HepG2 (cell line): ENCODE measurements at regions not wholly inside any gene's neighbourhood (a gene's known extent, or its start where the extent isn't known, plus 50 kb on each side); places are given as distances from the start of the nearest gene placed in this dataset.

Source experiments
- ARNT ChIP-seq: fragments of 450-650 bp; IDR thresholded peaks from 2 replicates; pipeline ENCODE4 v1.6.1; 2017
- BRF2 ChIP-seq: sonication (generic); formaldehyde crosslinking; IDR thresholded peaks from 2 replicates; pipeline ENCODE4 v1.8.1; 2022; ENCODE audit warnings: mild to moderate bottlenecking, missing genetic modification reagents
- EED ChIP-seq: sonication (generic); formaldehyde crosslinking; IDR thresholded peaks from 2 replicates; pipeline ENCODE4 v1.5.0; 2020; ENCODE audit warnings: mild to moderate bottlenecking, missing genetic modification reagents
- FOXO1 ChIP-seq: sonication (generic); formaldehyde crosslinking; IDR thresholded peaks from 2 replicates; pipeline ENCODE4 v1.4.0; 2020; ENCODE audit warnings: missing genetic modification reagents
- MEIS2 ChIP-seq: sonication (generic); formaldehyde crosslinking; IDR thresholded peaks from 2 replicates; pipeline ENCODE4 v1.9.0; 2021; ENCODE audit warnings: mild to moderate bottlenecking, missing genetic modification reagents
- NBN ChIP-seq: fragments of 450-650 bp; conservative IDR thresholded peaks from 2 replicates; pipeline ENCODE4 v1.6.1; 2017
- NR1H2 ChIP-seq: sonication (generic); formaldehyde crosslinking; IDR thresholded peaks from 2 replicates; pipeline ENCODE4 v1.8.1; 2022; ENCODE audit warnings: low read depth, missing genetic modification reagents, borderline replicate concordance
- NRL ChIP-seq: sonication (generic); formaldehyde crosslinking; IDR thresholded peaks from 2 replicates; pipeline ENCODE4 v1.5.0; 2020; ENCODE audit warnings: missing genetic modification reagents, mild to moderate bottlenecking, moderate library complexity, borderline replicate concordance
- RARA ChIP-seq: IDR thresholded peaks from 2 replicates; pipeline ENCODE4 v1.6.1; 2016; ENCODE audit warnings: missing genetic modification reagents, missing compliant biosample characterization
- REXO4 ChIP-seq: sonication (generic); formaldehyde crosslinking; IDR thresholded peaks from 2 replicates; pipeline ENCODE4 v1.8.0; 2022; ENCODE audit warnings: missing genetic modification reagents, mild to moderate bottlenecking, borderline replicate concordance
- RFX5 ChIP-seq: IDR thresholded peaks from 2 replicates; pipeline ENCODE4 v1.6.1; 2011; ENCODE audit warnings: low read depth, low read length, improper control_type of control experiment
- RNF219 ChIP-seq: sonication (generic); formaldehyde crosslinking; IDR thresholded peaks from 2 replicates; pipeline ENCODE4 v1.5.0; 2020; ENCODE audit warnings: mild to moderate bottlenecking, missing genetic modification reagents
- TEAD3 ChIP-seq: optimal IDR thresholded peaks from 2 replicates; pipeline ENCODE3; 2016; ENCODE audit warnings: borderline replicate concordance
- THAP7 ChIP-seq: sonication (generic); formaldehyde crosslinking; IDR thresholded peaks from 2 replicates; pipeline ENCODE4 v1.8.1; 2023; ENCODE audit warnings: mild to moderate bottlenecking, missing genetic modification reagents
- U2AF2 ChIP-seq: fragments of 200-400 bp; formaldehyde crosslinking; IDR thresholded peaks from 2 replicates; pipeline ENCODE4 v1.6.1; 2017; ENCODE audit warnings: low read depth, mild to moderate bottlenecking, low read length
- UBTF ChIP-seq: sonication (generic); formaldehyde crosslinking; IDR thresholded peaks from 2 replicates; pipeline ENCODE4 v1.4.0; 2020; ENCODE audit warnings: mild to moderate bottlenecking, missing genetic modification reagents
- WIZ ChIP-seq: sonication (generic); formaldehyde crosslinking; IDR thresholded peaks from 2 replicates; pipeline ENCODE4 v1.5.1; 2020; ENCODE audit warnings: mild to moderate bottlenecking, missing genetic modification reagents
- ZFX ChIP-seq: sonication (generic); formaldehyde crosslinking; IDR thresholded peaks from 2 replicates; pipeline ENCODE4 v1.4.0; 2020; ENCODE audit warnings: mild to moderate bottlenecking, low read depth, missing genetic modification reagents, moderate library complexity
- ZNF101 ChIP-seq: sonication (generic); formaldehyde crosslinking; IDR thresholded peaks from 2 replicates; pipeline ENCODE4 v1.4.0; 2020; ENCODE audit warnings: mild to moderate bottlenecking, low read depth, missing genetic modification reagents, borderline replicate concordance
- ZNF124 ChIP-seq: sonication (generic); formaldehyde crosslinking; IDR thresholded peaks from 2 replicates; pipeline ENCODE4 v1.4.0; 2020; ENCODE audit warnings: missing genetic modification reagents
- ZNF260 ChIP-seq: sonication (generic); formaldehyde crosslinking; IDR thresholded peaks from 2 replicates; pipeline ENCODE4 v1.4.0; 2020; ENCODE audit warnings: missing genetic modification reagents, low read depth, mild to moderate bottlenecking, borderline replicate concordance
- ZNF282 ChIP-seq: fragments of 450-650 bp; IDR thresholded peaks from 2 replicates; pipeline ENCODE4 v1.6.1; 2018; ENCODE audit not compliant: partially characterized antibody
- ZNF530 ChIP-seq: sonication (generic); formaldehyde crosslinking; IDR thresholded peaks from 2 replicates; pipeline ENCODE4 v1.5.0; 2020; ENCODE audit warnings: low read depth, mild to moderate bottlenecking, missing genetic modification reagents
- ZNF558 ChIP-seq: sonication (generic); formaldehyde crosslinking; IDR thresholded peaks from 2 replicates; pipeline ENCODE4 v1.9.0; 2022; ENCODE audit warnings: mild to moderate bottlenecking, missing genetic modification reagents, borderline replicate concordance
- ZNF616 ChIP-seq: sonication (generic); formaldehyde crosslinking; IDR thresholded peaks from 2 replicates; pipeline ENCODE4 v1.5.0; 2020; ENCODE audit warnings: low read depth, mild to moderate bottlenecking, missing genetic modification reagents
- ZNF749 ChIP-seq: sonication (generic); formaldehyde crosslinking; IDR thresholded peaks from 2 replicates; pipeline ENCODE4 v1.8.0; 2022; ENCODE audit warnings: mild to moderate bottlenecking, missing genetic modification reagents, moderate library complexity, borderline replicate concordance

GRCh38 chr14:76947078-76947837 is 81.2 kb downstream of the IRF2BPL start (continued):
- TF ChIP-seq RNF219 (CRISPR knock-in tag) (no peak), ZNF282 (no peak), BRF2 (CRISPR knock-in tag) (no peak), FOXO1 (CRISPR knock-in tag) (peak; percentile 14; the same call in 1 of the 2 replicates), ARNT (no peak), U2AF2 (no peak), ZNF616 (CRISPR knock-in tag) (no peak), THAP7 (CRISPR knock-in tag) (no peak), REXO4 (CRISPR knock-in tag) (no peak), WIZ (CRISPR knock-in tag) (no peak), ZNF260 (CRISPR knock-in tag) (no peak), RARA (CRISPR knock-in tag) (no peak), UBTF (CRISPR knock-in tag) (no peak; the same call in 1 of the 2 replicates), NBN (no peak), ZNF530 (CRISPR knock-in tag) (no peak), NR1H2 (CRISPR knock-in tag) (no peak), ZNF124 (CRISPR knock-in tag) (no peak), ZNF558 (no peak), RFX5 (no peak), ZNF101 (CRISPR knock-in tag) (no peak), ZNF749 (CRISPR knock-in tag) (no peak), ZFX (CRISPR knock-in tag) (peak; percentile 71), TEAD3 (peak; percentile 29), MEIS2 (no peak), NRL (CRISPR knock-in tag) (no peak), EED (CRISPR knock-in tag) (no peak)
